GM12878 (cell line): ENCODE measurements at regions not wholly inside any gene's neighbourhood (a gene's known extent, or its start where the extent isn't known, plus 50 kb on each side); places are given as distances from the start of the nearest gene placed in this dataset.

ENCODE experiments used
- ATAC-seq: fragments of 200-7000 bp; cut with Tn5 transposase; 3 replicates; pipeline ENCODE4 v1.9.1; 2020; ENCODE audit warnings: mild to moderate bottlenecking, moderate library complexity
- BruUV-seq: library from RNA; stranded (reverse); fragments of 400-500 nt; replicated peaks from 2 replicates; lab custom pipeline; 2021; lab: Mats Ljungman, UMichigan
- CTCF ChIA-PET: fragments of 300-600 bp; sonication (Branson Sonifier 250); formaldehyde crosslinking; extraction: SDS; loops from one replicate; lab custom pipeline; 2021; ENCODE audit warnings: inconsistent platforms; lab: Yijun Ruan, JAX
- POLR2A ChIA-PET: fragments of 350-600 bp; formaldehyde crosslinking; extraction: SDS; loops from one replicate; lab custom pipeline; 2021; ENCODE audit warnings: inconsistent platforms; lab: Charles Lee
- RAD21 ChIA-PET: fragments of 300-600 bp; sonication (Branson Sonifier 250); formaldehyde crosslinking; loops from one replicate; lab custom pipeline; 2023; ENCODE audit warnings: antibody characterized with exemption; ENCODE audit not compliant: unreplicated experiment; lab: Charles Lee
- SMC1A ChIA-PET: fragments of 300-600 bp; sonication (Branson Sonifier 250); formaldehyde crosslinking; loops from one replicate; lab custom pipeline; 2023; ENCODE audit not compliant: unreplicated experiment, uncharacterized antibody; lab: Charles Lee
- DNase-seq: peaks from one replicate; pipeline ENCODE4 v3.0.0-alpha.2; 2011; ENCODE audit warnings: low read depth, low spot score
- FAIRE-seq: peaks from 3 replicates; lab custom pipeline; 2011; peaks lifted over from hg19 to GRCh38; lab: Jason Lieb, UNC
- H2AFZ ChIP-seq: 2 replicates; pipeline ENCODE4 v1.6.0; 2011; ENCODE audit warnings: low read depth, low read length, control low read depth; ENCODE audit not compliant: control insufficient read depth
- H3K27ac ChIP-seq: 2 replicates; pipeline ENCODE4 v1.5.1; 2011; ENCODE audit warnings: control low read depth; ENCODE audit not compliant: control insufficient read depth, insufficient read depth
- H3K27me3 ChIP-seq, 2 experiments: replicated peaks in 1 of 2; 2 replicates each; pipeline versions ENCODE4 v1.6.0 to v1.6.1; 2011; ENCODE audit warnings: low read length in 1 of 2; ENCODE audit not compliant: control insufficient read depth in 2 of 2, insufficient read depth in 2 of 2
- H3K36me3 ChIP-seq, 2 experiments: 2 replicates each; pipeline ENCODE4 v1.5.1; 2011; ENCODE audit warnings: low read length in 1 of 2; ENCODE audit not compliant: control insufficient read depth in 2 of 2, insufficient read depth in 2 of 2
- H3K4me1 ChIP-seq: 2 replicates; pipeline ENCODE4 v1.6.1; 2011; ENCODE audit warnings: mild to moderate bottlenecking, low read length, moderate library complexity, mixed read lengths; ENCODE audit not compliant: control insufficient read depth, insufficient read depth
- H3K4me2 ChIP-seq: 2 replicates; pipeline ENCODE4 v1.6.0; 2011; ENCODE audit warnings: control low read depth; ENCODE audit not compliant: control insufficient read depth, insufficient read depth
- H3K4me3 ChIP-seq: fragments of 200-600 bp; sonication (generic); 2 replicates; pipeline ENCODE4 v1.5.1; 2016
- H3K79me2 ChIP-seq: 2 replicates; pipeline ENCODE4 v1.6.0; 2011; ENCODE audit warnings: low read length; ENCODE audit not compliant: control insufficient read depth, insufficient read depth
- H3K9ac ChIP-seq: 2 replicates; pipeline ENCODE4 v1.8.0; 2011; ENCODE audit warnings: low read length, control low read depth, mixed read lengths; ENCODE audit not compliant: control insufficient read depth, insufficient read depth
- H3K9me3 ChIP-seq: replicated peaks from 3 replicates; pipeline ENCODE4 v1.5.1; 2011; ENCODE audit warnings: mild to moderate bottlenecking, low read length; ENCODE audit not compliant: control insufficient read depth, insufficient read depth
- H4K20me1 ChIP-seq: 2 replicates; pipeline ENCODE4 v1.6.0; 2011; ENCODE audit not compliant: control insufficient read depth, insufficient read depth
- BMI1 ChIP-seq: fragments of 450-650 bp; IDR thresholded peaks from 2 replicates; pipeline ENCODE4 v1.6.1; 2016; ENCODE audit warnings: mild to moderate bottlenecking, moderate library complexity, borderline replicate concordance
- ESRRA ChIP-seq: IDR thresholded peaks from 2 replicates; pipeline ENCODE4 v1.6.1; 2012; ENCODE audit warnings: mild to moderate bottlenecking, low read length, improper control_type of control experiment
- FOXK2 ChIP-seq: fragments of 450-650 bp; IDR thresholded peaks from 2 replicates; pipeline ENCODE4 v1.6.1; 2017; ENCODE audit warnings: mild to moderate bottlenecking, moderate library complexity
- IKZF2 ChIP-seq, 2 experiments: fragments of 450-650 bp; IDR thresholded peaks; 2 replicates each; pipeline ENCODE4 v1.6.1; 2017; ENCODE audit warnings: mild to moderate bottlenecking in 2 of 2, moderate library complexity in 2 of 2
- MEF2A ChIP-seq: IDR thresholded peaks from 2 replicates; pipeline ENCODE4 v1.6.1; 2011; ENCODE audit warnings: low read depth, mild to moderate bottlenecking, low read length, moderate library complexity; ENCODE audit not compliant: insufficient read depth
- NR2F1 ChIP-seq: fragments of 450-650 bp; conservative IDR thresholded peaks from 2 replicates; pipeline ENCODE4 v1.6.1; 2017; ENCODE audit warnings: mild to moderate bottlenecking
- NRF1 ChIP-seq: conservative IDR thresholded peaks from 2 replicates; pipeline ENCODE4 v1.6.1; 2011; ENCODE audit warnings: mild to moderate bottlenecking, low read depth, low read length, improper control_type of control experiment
- RAD21 ChIP-seq: IDR thresholded peaks from 2 replicates; pipeline ENCODE4 v1.6.1; 2011; ENCODE audit warnings: mild to moderate bottlenecking, low read depth, low read length, moderate library complexity; ENCODE audit not compliant: insufficient read depth
- SIX5 ChIP-seq: IDR thresholded peaks from 2 replicates; pipeline ENCODE4 v1.6.1; 2011; ENCODE audit warnings: mild to moderate bottlenecking, low read depth, low read length, moderate library complexity; ENCODE audit not compliant: severe bottlenecking
- ZNF274 ChIP-seq: IDR thresholded peaks from one replicate; pipeline ENCODE4 v1.8.0; 2011; ENCODE audit not compliant: insufficient read length, insufficient read depth
- WGBS: methylation state at CpG from one replicate; pipeline ENCODE4 v1.1.6; 2016; ENCODE audit warnings: low lambda C conversion rate; ENCODE audit not compliant: insufficient replicate concordance, insufficient coverage; ENCODE audit errors: missing lambda C conversion rate; 5-methylcytosine and 5-hydroxymethylcytosine counted together
- in situ Hi-C: fragments of 300-500 bp; cut with MboI; formaldehyde crosslinking; loops from 9 replicates; pipeline ENCODE4 v1.14.3; 2018; ENCODE audit warnings: mixed read lengths
- intact Hi-C: fragments of 100-400 bp; cut with micrococcal nuclease; formaldehyde crosslinking; loops from one replicate; pipeline ENCODE4 v1.14.2; 2022; ENCODE audit not compliant: unreplicated experiment
- TF ChIP-seq, protein P1 (sequence below): IDR thresholded peaks from 2 replicates; pipeline ENCODE4 v1.6.1; 2011; ENCODE audit warnings: mild to moderate bottlenecking, low read depth, low read length, moderate library complexity; ENCODE audit not compliant: insufficient replicate concordance
- TF ChIP-seq, protein P2 (sequence below): fragments of 450-650 bp; IDR thresholded peaks from 2 replicates; pipeline ENCODE4 v1.6.1; 2017; ENCODE audit warnings: mild to moderate bottlenecking, low read depth, inconsistent platforms; ENCODE audit not compliant: poor library complexity, severe bottlenecking
- TF ChIP-seq, protein P3 (sequence below): fragments of 450-650 bp; IDR thresholded peaks from 2 replicates; pipeline ENCODE4 v1.6.1; 2016; ENCODE audit warnings: mild to moderate bottlenecking, moderate library complexity, borderline replicate concordance
- TF ChIP-seq, protein P4 (sequence below): fragments of 150-350 bp; IDR thresholded peaks from 2 replicates; pipeline ENCODE4 v1.6.1; 2016; ENCODE audit warnings: low read depth, low read length

DNA sequence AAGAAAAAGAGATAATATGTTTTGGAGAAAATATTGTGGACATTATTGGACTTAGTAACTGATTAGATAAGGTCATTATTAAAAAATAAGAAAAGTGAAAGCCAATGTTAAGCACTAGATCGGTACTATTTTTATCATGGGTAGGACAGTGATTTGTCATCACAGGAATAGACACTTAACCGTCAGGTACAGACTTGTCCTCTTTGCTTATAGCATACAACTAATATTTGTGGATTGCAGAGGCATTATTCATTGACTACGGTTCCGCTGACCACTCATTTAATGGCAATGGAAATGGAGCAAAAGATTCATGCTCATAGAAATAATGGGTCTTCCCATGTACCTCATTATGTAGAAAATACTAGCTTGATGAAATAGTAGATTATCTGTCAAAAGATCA, 596.3 kb upstream of the CA10 start:
- no peak for ATAC-seq
- RAD21 ChIA-PET = no interaction called here
- no peaks in the 10 kb centered on the region for H3K9me3 ChIP-seq
- CTCF ChIA-PET = no interaction called here
- H3K4me3 ChIP-seq = no peak overlapping the region
- no peaks in the 10 kb centered on the region for H3K79me2 ChIP-seq
- H3K4me2 ChIP-seq = no peak overlapping the region
- BruUV-seq = no TSS peak
- H4K20me1 ChIP-seq = no peaks in the 10 kb centered on the region
- no peaks in the 10 kb centered on the region for H3K4me1 ChIP-seq
- POLR2A ChIA-PET = no interaction called here
- intact Hi-C loops = no loop called here
- no peak overlapping the region for H3K9ac ChIP-seq
- SMC1A ChIA-PET = no interaction called here
- H2AFZ ChIP-seq = no peak overlapping the region
- in situ Hi-C loops = no loop called here
- no peak overlapping the region for H3K27ac ChIP-seq
- 44% methylated on average over 4 of the region's 4 CpGs for WGBS
- FAIRE-seq = no peak
- no peak for DNase-seq
- TF ChIP-seq BMI1 (no peak), NRF1 (no peak), MEF2A (no peak), ZNF274 (no peak), ESRRA (no peak), FOXK2 (no peak), IKZF2 (IDR thresholded peaks at IDR 0.05) (no peak), RAD21 (no peak), SIX5 (no peak), NR2F1 (no peak)
- TF ChIP-seq, protein P1, sequence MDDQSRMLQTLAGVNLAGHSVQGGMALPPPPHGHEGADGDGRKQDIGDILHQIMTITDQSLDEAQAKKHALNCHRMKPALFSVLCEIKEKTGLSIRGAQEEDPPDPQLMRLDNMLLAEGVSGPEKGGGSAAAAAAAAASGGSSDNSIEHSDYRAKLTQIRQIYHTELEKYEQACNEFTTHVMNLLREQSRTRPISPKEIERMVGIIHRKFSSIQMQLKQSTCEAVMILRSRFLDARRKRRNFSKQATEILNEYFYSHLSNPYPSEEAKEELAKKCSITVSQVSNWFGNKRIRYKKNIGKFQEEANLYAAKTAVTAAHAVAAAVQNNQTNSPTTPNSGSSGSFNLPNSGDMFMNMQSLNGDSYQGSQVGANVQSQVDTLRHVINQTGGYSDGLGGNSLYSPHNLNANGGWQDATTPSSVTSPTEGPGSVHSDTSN = no peak
- TF ChIP-seq, protein P2, sequence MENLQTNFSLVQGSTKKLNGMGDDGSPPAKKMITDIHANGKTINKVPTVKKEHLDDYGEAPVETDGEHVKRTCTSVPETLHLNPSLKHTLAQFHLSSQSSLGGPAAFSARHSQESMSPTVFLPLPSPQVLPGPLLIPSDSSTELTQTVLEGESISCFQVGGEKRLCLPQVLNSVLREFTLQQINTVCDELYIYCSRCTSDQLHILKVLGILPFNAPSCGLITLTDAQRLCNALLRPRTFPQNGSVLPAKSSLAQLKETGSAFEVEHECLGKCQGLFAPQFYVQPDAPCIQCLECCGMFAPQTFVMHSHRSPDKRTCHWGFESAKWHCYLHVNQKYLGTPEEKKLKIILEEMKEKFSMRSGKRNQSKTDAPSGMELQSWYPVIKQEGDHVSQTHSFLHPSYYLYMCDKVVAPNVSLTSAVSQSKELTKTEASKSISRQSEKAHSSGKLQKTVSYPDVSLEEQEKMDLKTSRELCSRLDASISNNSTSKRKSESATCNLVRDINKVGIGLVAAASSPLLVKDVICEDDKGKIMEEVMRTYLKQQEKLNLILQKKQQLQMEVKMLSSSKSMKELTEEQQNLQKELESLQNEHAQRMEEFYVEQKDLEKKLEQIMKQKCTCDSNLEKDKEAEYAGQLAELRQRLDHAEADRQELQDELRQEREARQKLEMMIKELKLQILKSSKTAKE = no peak
- TF ChIP-seq, protein P3, sequence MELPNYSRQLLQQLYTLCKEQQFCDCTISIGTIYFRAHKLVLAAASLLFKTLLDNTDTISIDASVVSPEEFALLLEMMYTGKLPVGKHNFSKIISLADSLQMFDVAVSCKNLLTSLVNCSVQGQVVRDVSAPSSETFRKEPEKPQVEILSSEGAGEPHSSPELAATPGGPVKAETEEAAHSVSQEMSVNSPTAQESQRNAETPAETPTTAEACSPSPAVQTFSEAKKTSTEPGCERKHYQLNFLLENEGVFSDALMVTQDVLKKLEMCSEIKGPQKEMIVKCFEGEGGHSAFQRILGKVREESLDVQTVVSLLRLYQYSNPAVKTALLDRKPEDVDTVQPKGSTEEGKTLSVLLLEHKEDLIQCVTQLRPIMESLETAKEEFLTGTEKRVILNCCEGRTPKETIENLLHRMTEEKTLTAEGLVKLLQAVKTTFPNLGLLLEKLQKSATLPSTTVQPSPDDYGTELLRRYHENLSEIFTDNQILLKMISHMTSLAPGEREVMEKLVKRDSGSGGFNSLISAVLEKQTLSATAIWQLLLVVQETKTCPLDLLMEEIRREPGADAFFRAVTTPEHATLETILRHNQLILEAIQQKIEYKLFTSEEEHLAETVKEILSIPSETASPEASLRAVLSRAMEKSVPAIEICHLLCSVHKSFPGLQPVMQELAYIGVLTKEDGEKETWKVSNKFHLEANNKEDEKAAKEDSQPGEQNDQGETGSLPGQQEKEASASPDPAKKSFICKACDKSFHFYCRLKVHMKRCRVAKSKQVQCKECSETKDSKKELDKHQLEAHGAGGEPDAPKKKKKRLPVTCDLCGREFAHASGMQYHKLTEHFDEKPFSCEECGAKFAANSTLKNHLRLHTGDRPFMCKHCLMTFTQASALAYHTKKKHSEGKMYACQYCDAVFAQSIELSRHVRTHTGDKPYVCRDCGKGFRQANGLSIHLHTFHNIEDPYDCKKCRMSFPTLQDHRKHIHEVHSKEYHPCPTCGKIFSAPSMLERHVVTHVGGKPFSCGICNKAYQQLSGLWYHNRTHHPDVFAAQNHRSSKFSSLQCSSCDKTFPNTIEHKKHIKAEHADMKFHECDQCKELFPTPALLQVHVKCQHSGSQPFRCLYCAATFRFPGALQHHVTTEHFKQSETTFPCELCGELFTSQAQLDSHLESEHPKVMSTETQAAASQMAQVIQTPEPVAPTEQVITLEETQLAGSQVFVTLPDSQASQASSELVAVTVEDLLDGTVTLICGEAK = no peak
- TF ChIP-seq, protein P4, sequence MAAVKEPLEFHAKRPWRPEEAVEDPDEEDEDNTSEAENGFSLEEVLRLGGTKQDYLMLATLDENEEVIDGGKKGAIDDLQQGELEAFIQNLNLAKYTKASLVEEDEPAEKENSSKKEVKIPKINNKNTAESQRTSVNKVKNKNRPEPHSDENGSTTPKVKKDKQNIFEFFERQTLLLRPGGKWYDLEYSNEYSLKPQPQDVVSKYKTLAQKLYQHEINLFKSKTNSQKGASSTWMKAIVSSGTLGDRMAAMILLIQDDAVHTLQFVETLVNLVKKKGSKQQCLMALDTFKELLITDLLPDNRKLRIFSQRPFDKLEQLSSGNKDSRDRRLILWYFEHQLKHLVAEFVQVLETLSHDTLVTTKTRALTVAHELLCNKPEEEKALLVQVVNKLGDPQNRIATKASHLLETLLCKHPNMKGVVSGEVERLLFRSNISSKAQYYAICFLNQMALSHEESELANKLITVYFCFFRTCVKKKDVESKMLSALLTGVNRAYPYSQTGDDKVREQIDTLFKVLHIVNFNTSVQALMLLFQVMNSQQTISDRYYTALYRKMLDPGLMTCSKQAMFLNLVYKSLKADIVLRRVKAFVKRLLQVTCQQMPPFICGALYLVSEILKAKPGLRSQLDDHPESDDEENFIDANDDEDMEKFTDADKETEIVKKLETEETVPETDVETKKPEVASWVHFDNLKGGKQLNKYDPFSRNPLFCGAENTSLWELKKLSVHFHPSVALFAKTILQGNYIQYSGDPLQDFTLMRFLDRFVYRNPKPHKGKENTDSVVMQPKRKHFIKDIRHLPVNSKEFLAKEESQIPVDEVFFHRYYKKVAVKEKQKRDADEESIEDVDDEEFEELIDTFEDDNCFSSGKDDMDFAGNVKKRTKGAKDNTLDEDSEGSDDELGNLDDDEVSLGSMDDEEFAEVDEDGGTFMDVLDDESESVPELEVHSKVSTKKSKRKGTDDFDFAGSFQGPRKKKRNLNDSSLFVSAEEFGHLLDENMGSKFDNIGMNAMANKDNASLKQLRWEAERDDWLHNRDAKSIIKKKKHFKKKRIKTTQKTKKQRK = no peak
- H3K36me3 ChIP-seq = no peaks in the 10 kb centered on the region
- H3K27me3 ChIP-seq = no peaks in the 10 kb centered on the region
